Mesenchymal stem cell (in vitro differentiated cells and primary cell): ENCODE measurements at regions not wholly inside any gene's neighbourhood (a gene's known extent, or its start where the extent isn't known, plus 50 kb on each side); places are given as distances from the start of the nearest gene placed in this dataset.

Experiments
- DNase-seq: peaks from one replicate; pipeline ENCODE4 v3.0.0-alpha.2; 2013
- H2AFZ ChIP-seq: one replicate; pipeline ENCODE4 v1.6.1; 2013; ENCODE audit warnings: low read depth, mild to moderate bottlenecking, control low read depth, inconsistent platforms, low read length, moderate library complexity
- H2AK5ac ChIP-seq: 2 replicates; pipeline ENCODE4 v1.6.1; 2013; ENCODE audit warnings: low read length, moderate library complexity, mild to moderate bottlenecking, inconsistent platforms; ENCODE audit not compliant: severe bottlenecking
- H2BK120ac ChIP-seq: one replicate; pipeline ENCODE4 v1.6.1; 2013; ENCODE audit warnings: low read depth, mild to moderate bottlenecking, inconsistent platforms, low read length, moderate library complexity
- H2BK12ac ChIP-seq, 2 experiments: one replicate each; pipeline ENCODE4 v1.6.1; 2013; ENCODE audit warnings: inconsistent platforms in 2 of 2, low read length in 2 of 2, mild to moderate bottlenecking in 2 of 2, moderate library complexity in 2 of 2, control low read depth in 1 of 2
- H2BK15ac ChIP-seq: one replicate; pipeline ENCODE4 v1.6.1; 2013; ENCODE audit warnings: mild to moderate bottlenecking, low read depth, inconsistent platforms; ENCODE audit not compliant: poor library complexity, severe bottlenecking
- H2BK5ac ChIP-seq: 2 replicates; pipeline ENCODE4 v1.6.1; 2013; ENCODE audit warnings: low read depth, mild to moderate bottlenecking, low read length, control low read depth, inconsistent platforms; ENCODE audit not compliant: poor library complexity, severe bottlenecking
- H3K14ac ChIP-seq, 2 experiments: one replicate each; pipeline ENCODE4 v1.6.1; 2013; ENCODE audit warnings: inconsistent platforms in 2 of 2, low read length in 2 of 2, control low read depth in 1 of 2, mild to moderate bottlenecking in 1 of 2, moderate library complexity in 1 of 2
- H3K18ac ChIP-seq, 2 experiments: one replicate each; pipeline ENCODE4 v1.6.1; 2013; ENCODE audit warnings: inconsistent platforms in 2 of 2, low read length in 2 of 2, control low read depth in 1 of 2, low read depth in 1 of 2, mild to moderate bottlenecking in 1 of 2
- H3K23ac ChIP-seq, 2 experiments: one replicate each; pipeline ENCODE4 v1.6.1; 2013; ENCODE audit warnings: inconsistent platforms in 2 of 2, low read length in 2 of 2, mild to moderate bottlenecking in 2 of 2, moderate library complexity in 2 of 2, control low read depth in 1 of 2
- H3K27ac ChIP-seq: 2 replicates; pipeline ENCODE4 v1.5.1; 2013; ENCODE audit warnings: mild to moderate bottlenecking, moderate library complexity, low read length, control low read depth, inconsistent platforms; ENCODE audit not compliant: poor library complexity, severe bottlenecking
- H3K27me3 ChIP-seq, 2 experiments: 2 replicates each; pipeline versions ENCODE4 v1.6.1 to v1.7.0; 2013; ENCODE audit warnings: low read length in 2 of 2, mild to moderate bottlenecking in 2 of 2, moderate library complexity in 2 of 2, control low read depth in 1 of 2, inconsistent platforms in 1 of 2; ENCODE audit not compliant: control insufficient read depth in 1 of 2, insufficient read depth in 1 of 2
- H3K36me3 ChIP-seq, 2 experiments: 2 replicates each; pipeline versions ENCODE4 v1.6.1 to v1.7.0; 2013; ENCODE audit warnings: low read length in 2 of 2, control low read depth in 1 of 2, inconsistent platforms in 1 of 2, low read depth in 1 of 2, mild to moderate bottlenecking in 1 of 2; ENCODE audit not compliant: insufficient read depth in 2 of 2, control insufficient read depth in 1 of 2
- H3K4ac ChIP-seq, 2 experiments: one replicate each; pipeline ENCODE4 v1.6.1; 2013; ENCODE audit warnings: inconsistent platforms in 2 of 2, low read length in 2 of 2, mild to moderate bottlenecking in 2 of 2, moderate library complexity in 2 of 2, control low read depth in 1 of 2, low read depth in 1 of 2
- H3K4me1 ChIP-seq: 2 replicates; pipeline ENCODE4 v1.6.1; 2013; ENCODE audit warnings: low read depth, low read length, control low read depth; ENCODE audit not compliant: control insufficient read depth, insufficient read depth
- H3K4me2 ChIP-seq: 2 replicates; pipeline ENCODE4 v1.6.1; 2013; ENCODE audit warnings: low read length, mild to moderate bottlenecking, inconsistent platforms; ENCODE audit not compliant: poor library complexity, severe bottlenecking
- H3K4me3 ChIP-seq, 2 experiments: 2 replicates each; pipeline versions ENCODE4 v1.5.1 to v1.7.0; 2013; ENCODE audit warnings: low read length in 2 of 2, mild to moderate bottlenecking in 2 of 2, control low read depth in 1 of 2, low read depth in 1 of 2; ENCODE audit not compliant: insufficient read depth in 1 of 2
- H3K79me1 ChIP-seq: replicated peaks from 2 replicates; pipeline ENCODE4 v1.6.1; 2013; ENCODE audit warnings: mild to moderate bottlenecking, control low read depth, low read length, inconsistent platforms; ENCODE audit not compliant: poor library complexity, severe bottlenecking
- H3K9ac ChIP-seq: 2 replicates; pipeline ENCODE4 v1.7.0; 2013; ENCODE audit warnings: mild to moderate bottlenecking, low read length, moderate library complexity
- H3K9me3 ChIP-seq: 2 replicates; pipeline ENCODE4 v1.7.0; 2013; ENCODE audit warnings: mild to moderate bottlenecking, low read length; ENCODE audit not compliant: control insufficient read depth
- H4K8ac ChIP-seq: one replicate; pipeline ENCODE4 v1.6.1; 2013; ENCODE audit warnings: inconsistent platforms, mild to moderate bottlenecking, low read length, moderate library complexity
- H4K91ac ChIP-seq: one replicate; pipeline ENCODE4 v1.6.1; 2013; ENCODE audit warnings: mild to moderate bottlenecking, low read length, inconsistent platforms
- WGBS: methylation state at CpG from one replicate; pipeline ENCODE4 v1.1.7; 2013; ENCODE audit warnings: mixed read lengths; 5-methylcytosine and 5-hydroxymethylcytosine counted together

DNA sequence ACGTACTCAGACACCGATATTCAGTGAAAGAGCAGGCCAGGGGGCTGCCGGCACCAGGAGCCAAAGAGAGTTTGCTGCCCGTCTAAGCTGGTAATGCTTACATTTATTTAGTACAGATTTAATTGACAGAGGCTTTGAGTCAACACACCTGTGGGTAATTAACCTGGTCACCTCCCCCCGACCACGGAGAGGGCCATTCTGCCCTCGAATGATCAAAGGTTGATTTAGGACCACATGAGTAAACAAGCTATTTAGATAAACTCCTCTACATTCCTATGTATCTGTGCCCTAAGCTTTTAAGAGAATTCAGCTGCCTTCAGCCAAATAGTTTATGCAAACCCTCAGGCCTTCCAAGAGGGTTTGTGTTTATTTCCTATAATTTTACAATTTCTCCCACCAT is 164.8 kb downstream of the IPMK start:
- H3K27ac ChIP-seq: no peak overlapping the region
- H3K4me2 ChIP-seq: no peak overlapping the region
- no peak for DNase-seq
- no peak overlapping the region for H3K23ac ChIP-seq
- H4K91ac ChIP-seq: no peak overlapping the region
- H2AFZ ChIP-seq: no peak overlapping the region
- no peak overlapping the region for H4K8ac ChIP-seq
- no peak overlapping the region for H3K9ac ChIP-seq
- H3K36me3 ChIP-seq: no peaks in the 10 kb centered on the region
- H3K27me3 ChIP-seq: peaks cover 0 to 36% of the 10 kb centered on the region in 2 experiments
- H3K4ac ChIP-seq: no peak overlapping the region
- no peak overlapping the region for H2BK5ac ChIP-seq
- no peak overlapping the region for H2BK120ac ChIP-seq
- H3K4me3 ChIP-seq: no peak overlapping the region
- no peaks in the 10 kb centered on the region for H3K4me1 ChIP-seq
- no peaks in the 10 kb centered on the region for H3K79me1 ChIP-seq
- H2BK15ac ChIP-seq: no peak overlapping the region
- H3K14ac ChIP-seq: no peak overlapping the region
- no peak overlapping the region for H3K18ac ChIP-seq
- H3K9me3 ChIP-seq: peaks cover 17% of the 10 kb centered on the region
- no peak overlapping the region for H2AK5ac ChIP-seq
- WGBS: 78% methylated on average over 7 of the region's 7 CpGs
- H2BK12ac ChIP-seq: no peak overlapping the region

DNA sequence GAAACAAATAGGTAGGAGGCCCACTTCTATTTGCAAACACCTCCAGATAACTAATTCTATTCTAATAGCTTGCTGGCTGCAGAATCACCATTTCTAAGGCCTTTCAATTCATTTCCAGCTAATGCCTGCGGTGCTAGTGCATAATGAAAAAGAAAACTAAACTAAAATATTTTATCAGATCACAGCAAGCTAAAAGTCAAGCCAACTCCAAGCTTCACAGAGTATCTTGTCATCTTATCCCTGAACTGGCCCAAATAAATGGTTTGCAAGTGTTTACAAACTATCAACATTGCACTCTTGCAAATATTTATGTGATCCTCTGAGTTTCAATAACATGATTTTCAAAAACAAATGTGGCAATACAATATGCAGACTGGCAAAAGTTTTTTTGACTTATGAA is 166.0 kb downstream of the IPMK start:
- no peak for DNase-seq
- Histone ChIP-seq H3K9me3 (peaks cover 17% of the 10 kb centered on the region), H3K27ac (no peak overlapping the region), H3K4ac (no peak overlapping the region), H3K27me3 (peaks cover 0 to 36% of the 10 kb centered on the region in 2 experiments), H3K4me1 (no peaks in the 10 kb centered on the region), H2BK5ac (no peak overlapping the region), H2BK120ac (no peak overlapping the region), H4K8ac (no peak overlapping the region), H3K18ac (no peak overlapping the region), H4K91ac (no peak overlapping the region), H3K14ac (no peak overlapping the region), H3K36me3 (no peaks in the 10 kb centered on the region), H3K23ac (no peak overlapping the region), H2BK12ac (no peak overlapping the region), H2BK15ac (no peak overlapping the region), H3K4me3 (no peak overlapping the region), H2AFZ (no peak overlapping the region), H3K79me1 (no peaks in the 10 kb centered on the region), H3K4me2 (no peak overlapping the region), H3K9ac (no peak overlapping the region), H2AK5ac (no peak overlapping the region)
- WGBS: 85% methylated on average over 1 of the region's 1 CpG

DNA sequence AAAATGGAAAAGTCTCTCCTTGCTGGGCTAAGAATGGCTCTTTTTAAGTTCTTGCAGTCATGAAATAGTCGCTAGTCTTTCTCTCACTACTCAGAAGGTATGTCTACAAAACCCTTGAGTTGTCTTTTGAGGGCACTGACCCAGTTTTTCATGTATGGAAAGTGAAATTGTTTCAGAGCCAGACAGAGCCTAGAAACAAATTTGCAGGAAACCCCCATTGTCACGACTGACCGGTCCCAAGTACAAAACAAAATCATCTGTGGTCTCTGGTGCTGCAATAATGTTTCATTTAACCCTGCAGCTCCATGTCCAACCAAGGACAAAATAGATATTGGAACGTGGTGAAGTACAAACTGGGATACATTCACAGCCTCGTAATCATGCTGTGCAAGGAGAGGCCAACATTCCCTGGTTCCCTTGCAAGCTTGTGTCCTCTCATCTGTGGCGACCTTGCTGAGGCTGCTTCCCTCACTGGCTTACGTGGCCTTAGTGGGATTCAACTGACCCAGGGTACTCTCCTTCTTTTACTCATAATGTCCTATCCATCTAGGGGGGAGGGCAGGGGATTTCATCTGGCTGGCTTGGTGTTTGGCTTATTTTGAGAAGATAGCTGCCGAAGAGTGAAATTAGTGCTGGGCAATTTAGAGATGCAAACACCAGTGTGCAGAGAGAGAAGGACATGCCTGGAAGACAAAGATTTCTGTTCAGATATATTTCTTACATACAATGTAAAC is 172.5 kb downstream of the IPMK start:
- 60% methylated on average over 6 of the region's 8 CpGs for WGBS
- H2AFZ ChIP-seq: no peak overlapping the region
- H2BK12ac ChIP-seq: no peak overlapping the region
- H3K27ac ChIP-seq: no peak overlapping the region
- no peak overlapping the region for H4K8ac ChIP-seq
- H3K14ac ChIP-seq: no peak overlapping the region
- no peaks in the 10 kb centered on the region for H3K79me1 ChIP-seq
- no peak overlapping the region for H3K4me2 ChIP-seq
- H3K9me3 ChIP-seq: no peaks in the 10 kb centered on the region
- no peak overlapping the region for H2BK15ac ChIP-seq
- H3K4ac ChIP-seq: no peak overlapping the region
- no peaks in the 10 kb centered on the region for H3K36me3 ChIP-seq
- no peak overlapping the region for H3K4me3 ChIP-seq
- H3K18ac ChIP-seq: no peak overlapping the region
- H3K23ac ChIP-seq: no peak overlapping the region
- peaks cover 0 to 44% of the 10 kb centered on the region in 2 experiments for H3K27me3 ChIP-seq
- no peaks in the 10 kb centered on the region for H3K4me1 ChIP-seq
- no peak overlapping the region for H3K9ac ChIP-seq
- no peak for DNase-seq
- no peak overlapping the region for H2BK120ac ChIP-seq
- no peak overlapping the region for H4K91ac ChIP-seq
- no peak overlapping the region for H2AK5ac ChIP-seq
- H2BK5ac ChIP-seq: no peak overlapping the region

DNA sequence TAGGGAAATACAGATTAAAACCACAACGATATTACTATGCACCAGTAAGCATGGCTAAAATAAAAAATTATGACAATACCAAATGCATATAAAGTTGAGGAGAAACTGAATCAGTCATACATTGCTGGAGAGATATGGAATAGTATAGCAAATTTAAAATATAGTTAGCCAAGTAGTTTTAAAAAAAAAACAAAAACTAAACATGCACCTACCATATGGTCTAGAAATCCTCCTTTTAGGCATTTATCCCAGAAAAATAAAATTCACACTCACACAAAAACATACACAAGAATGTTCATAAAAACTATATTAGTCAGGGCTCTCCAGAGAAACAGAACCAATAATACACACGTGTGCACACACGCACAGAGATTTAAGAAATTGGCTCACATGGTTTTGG is 175.8 kb downstream of the IPMK start:
- Histone ChIP-seq H3K9ac (no peak overlapping the region), H4K91ac (no peak overlapping the region), H3K18ac (no peak overlapping the region), H3K27ac (no peak overlapping the region), H3K27me3 (peaks cover 0 to 53% of the 10 kb centered on the region in 2 experiments), H3K79me1 (no peaks in the 10 kb centered on the region), H3K4me1 (no peaks in the 10 kb centered on the region), H2BK15ac (no peak overlapping the region), H3K23ac (no peak overlapping the region), H2AFZ (no peak overlapping the region), H2BK12ac (no peak overlapping the region), H2AK5ac (no peak overlapping the region), H2BK120ac (no peak overlapping the region), H3K36me3 (no peaks in the 10 kb centered on the region), H2BK5ac (no peak overlapping the region), H3K4ac (no peak overlapping the region), H3K4me3 (no peak overlapping the region), H3K14ac (no peak overlapping the region), H3K4me2 (no peak overlapping the region), H4K8ac (no peak overlapping the region), H3K9me3 (no peaks in the 10 kb centered on the region)
- no peak for DNase-seq
- WGBS: 96% methylated on average over 2 of the region's 3 CpGs
